Neural cell (in vitro differentiated cells): ENCODE measurements at regions not wholly inside any gene's neighbourhood (a gene's known extent, or its start where the extent isn't known, plus 50 kb on each side); places are given as distances from the start of the nearest gene placed in this dataset.

Experiments used
- H2AFZ ChIP-seq: fragments of 200-600, 300-800 bp; sonication (generic), shearing (Covaris generic); 2 replicates; pipeline ENCODE4 v1.6.0; 2014; ENCODE audit warnings: low read depth, mild to moderate bottlenecking, antibody characterized with exemption, low read length, moderate library complexity
- H3F3A ChIP-seq: fragments of 200-600 bp; shearing (Covaris generic); 2 replicates; pipeline ENCODE4 v1.6.1; 2016; ENCODE audit warnings: mild to moderate bottlenecking, moderate library complexity, mixed read lengths, antibody characterized with exemption, low read length; ENCODE audit not compliant: insufficient read depth, poor library complexity, severe bottlenecking
- H3K27ac ChIP-seq: fragments of 200-600, 300-800 bp; sonication (generic), shearing (Covaris generic); 2 replicates; pipeline ENCODE4 v1.5.1; 2014; ENCODE audit warnings: mild to moderate bottlenecking, low read length, moderate library complexity
- H3K27me3 ChIP-seq: fragments of 300-800, 200-600 bp; sonication (generic), shearing (Covaris generic); 2 replicates; pipeline ENCODE4 v1.6.0; 2014; ENCODE audit warnings: mild to moderate bottlenecking, low read depth, low read length, moderate library complexity; ENCODE audit not compliant: insufficient read depth
- H3K36me3 ChIP-seq: fragments of 300-800, 200-600 bp; sonication (generic), shearing (Covaris generic); 2 replicates; pipeline ENCODE4 v1.5.1; 2014; ENCODE audit warnings: mild to moderate bottlenecking, antibody characterized with exemption, low read length, moderate library complexity; ENCODE audit not compliant: insufficient read depth
- H3K4me2 ChIP-seq: fragments of 300-800, 200-600 bp; sonication (generic), shearing (Covaris generic); 2 replicates; pipeline ENCODE4 v1.6.0; 2014; ENCODE audit warnings: mild to moderate bottlenecking, low read length
- H3K4me3 ChIP-seq: fragments of 300-800, 200-600 bp; sonication (generic), shearing (Covaris generic); 2 replicates; pipeline ENCODE4 v1.5.1; 2014; ENCODE audit warnings: mild to moderate bottlenecking, low read length, moderate library complexity
- H3K79me2 ChIP-seq: fragments of 200-600 bp; shearing (Covaris generic); replicated peaks from 2 replicates; pipeline ENCODE4 v1.6.0; 2014; ENCODE audit warnings: mild to moderate bottlenecking, low read length, moderate library complexity; ENCODE audit not compliant: insufficient read depth
- H3K9ac ChIP-seq: fragments of 300-800, 200-600 bp; sonication (generic), shearing (Covaris generic); 2 replicates; pipeline ENCODE4 v1.6.1; 2016; ENCODE audit warnings: mild to moderate bottlenecking, low read length, mixed read lengths
- H3K9me2 ChIP-seq: fragments of 200-600 bp; shearing (Covaris generic); 2 replicates; pipeline ENCODE4 v1.6.1; 2016; ENCODE audit warnings: mild to moderate bottlenecking, low read length, mixed read lengths; ENCODE audit not compliant: insufficient read depth
- H3K9me3 ChIP-seq: fragments of 200-600, 300-800 bp; sonication (generic), shearing (Covaris generic); 2 replicates; pipeline ENCODE4 v1.6.1; 2016; ENCODE audit warnings: mild to moderate bottlenecking, mixed run types, low read length, moderate library complexity, mixed read lengths
- H4K20me1 ChIP-seq: fragments of 200-600 bp; shearing (Covaris generic); 2 replicates; pipeline ENCODE4 v1.6.1; 2016; ENCODE audit warnings: mild to moderate bottlenecking, mixed run types; ENCODE audit not compliant: insufficient read depth
- EP300 ChIP-seq: fragments of 450-650 bp; conservative IDR thresholded peaks from 2 replicates; pipeline ENCODE4 v1.6.1; 2014; ENCODE audit warnings: antibody characterized with exemption, mild to moderate bottlenecking, moderate library complexity; ENCODE audit not compliant: poor library complexity, severe bottlenecking
- EZH2 ChIP-seq: fragments of 200-600, 300-800 bp; shearing (Covaris generic), sonication (generic); IDR thresholded peaks from 2 replicates; pipeline ENCODE4 v1.6.1; 2014; ENCODE audit warnings: antibody characterized with exemption, low read length, borderline replicate concordance, mild to moderate bottlenecking; ENCODE audit not compliant: insufficient read depth, poor library complexity, severe bottlenecking
- MXI1 ChIP-seq: fragments of 450-650 bp; conservative IDR thresholded peaks from 2 replicates; pipeline ENCODE4 v1.6.1; 2014; ENCODE audit warnings: antibody characterized with exemption, mild to moderate bottlenecking; ENCODE audit not compliant: poor library complexity, severe bottlenecking
- POLR2AphosphoS5 ChIP-seq: IDR thresholded peaks from 2 replicates; pipeline ENCODE4 v1.6.1; 2012
- RAD21 ChIP-seq: fragments of 450-650 bp; conservative IDR thresholded peaks from 2 replicates; pipeline ENCODE4 v1.6.1; 2014; ENCODE audit warnings: antibody characterized with exemption, mild to moderate bottlenecking, moderate library complexity
- SMC3 ChIP-seq: fragments of 450-650 bp; conservative IDR thresholded peaks from 2 replicates; pipeline ENCODE4 v1.6.1; 2014; ENCODE audit warnings: antibody characterized with exemption, mild to moderate bottlenecking, moderate library complexity; ENCODE audit not compliant: poor library complexity
- TAF1 ChIP-seq: IDR thresholded peaks from 2 replicates; pipeline ENCODE4 v1.6.1; 2012; ENCODE audit warnings: low read depth
- TF ChIP-seq, protein P1 (sequence below): IDR thresholded peaks from 2 replicates; pipeline ENCODE4 v1.6.1; 2012; ENCODE audit warnings: borderline replicate concordance
- TF ChIP-seq, protein P2 (sequence below): fragments of 450-650 bp; IDR thresholded peaks from 2 replicates; pipeline ENCODE4 v1.5.1; 2014; ENCODE audit warnings: antibody characterized with exemption, mild to moderate bottlenecking, moderate library complexity; ENCODE audit not compliant: poor library complexity, severe bottlenecking

DNA sequence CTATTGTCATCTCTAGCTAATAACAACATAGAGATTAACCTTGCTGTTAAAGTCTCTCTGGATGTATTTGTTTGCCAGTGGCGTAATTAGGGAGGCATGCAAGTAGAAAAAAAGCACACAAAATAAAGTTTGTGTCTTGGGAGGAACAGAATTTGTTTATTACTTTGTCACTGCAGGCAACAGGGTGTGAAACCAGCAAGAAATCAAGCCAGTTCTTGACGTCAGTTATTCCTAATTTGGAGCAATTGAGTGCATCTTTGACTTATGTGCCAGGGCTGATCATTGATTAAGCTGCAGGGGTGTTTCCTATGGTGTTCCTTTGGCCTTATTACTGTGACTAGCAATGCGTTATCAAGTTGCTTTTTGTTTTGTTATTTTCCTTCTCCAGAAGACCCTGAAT lies 751.0 kb downstream of the KCNA4 start:
- Histone ChIP-seq H3K79me2 (no peaks in the 10 kb centered on the region), H3K27ac (no peak overlapping the region), H3K9me3 (no peaks in the 10 kb centered on the region), H3K9me2 (no peaks in the 10 kb centered on the region), H3K4me3 (no peak overlapping the region), H4K20me1 (no peaks in the 10 kb centered on the region), H3K9ac (no peak overlapping the region), H2AFZ (no peak overlapping the region), H3F3A (no peaks in the 10 kb centered on the region), H3K36me3 (no peaks in the 10 kb centered on the region), H3K27me3 (no peaks in the 10 kb centered on the region), H3K4me2 (no peak overlapping the region)
- no peak for TF ChIP-seq POLR2AphosphoS5
- TF ChIP-seq, protein P1, sequence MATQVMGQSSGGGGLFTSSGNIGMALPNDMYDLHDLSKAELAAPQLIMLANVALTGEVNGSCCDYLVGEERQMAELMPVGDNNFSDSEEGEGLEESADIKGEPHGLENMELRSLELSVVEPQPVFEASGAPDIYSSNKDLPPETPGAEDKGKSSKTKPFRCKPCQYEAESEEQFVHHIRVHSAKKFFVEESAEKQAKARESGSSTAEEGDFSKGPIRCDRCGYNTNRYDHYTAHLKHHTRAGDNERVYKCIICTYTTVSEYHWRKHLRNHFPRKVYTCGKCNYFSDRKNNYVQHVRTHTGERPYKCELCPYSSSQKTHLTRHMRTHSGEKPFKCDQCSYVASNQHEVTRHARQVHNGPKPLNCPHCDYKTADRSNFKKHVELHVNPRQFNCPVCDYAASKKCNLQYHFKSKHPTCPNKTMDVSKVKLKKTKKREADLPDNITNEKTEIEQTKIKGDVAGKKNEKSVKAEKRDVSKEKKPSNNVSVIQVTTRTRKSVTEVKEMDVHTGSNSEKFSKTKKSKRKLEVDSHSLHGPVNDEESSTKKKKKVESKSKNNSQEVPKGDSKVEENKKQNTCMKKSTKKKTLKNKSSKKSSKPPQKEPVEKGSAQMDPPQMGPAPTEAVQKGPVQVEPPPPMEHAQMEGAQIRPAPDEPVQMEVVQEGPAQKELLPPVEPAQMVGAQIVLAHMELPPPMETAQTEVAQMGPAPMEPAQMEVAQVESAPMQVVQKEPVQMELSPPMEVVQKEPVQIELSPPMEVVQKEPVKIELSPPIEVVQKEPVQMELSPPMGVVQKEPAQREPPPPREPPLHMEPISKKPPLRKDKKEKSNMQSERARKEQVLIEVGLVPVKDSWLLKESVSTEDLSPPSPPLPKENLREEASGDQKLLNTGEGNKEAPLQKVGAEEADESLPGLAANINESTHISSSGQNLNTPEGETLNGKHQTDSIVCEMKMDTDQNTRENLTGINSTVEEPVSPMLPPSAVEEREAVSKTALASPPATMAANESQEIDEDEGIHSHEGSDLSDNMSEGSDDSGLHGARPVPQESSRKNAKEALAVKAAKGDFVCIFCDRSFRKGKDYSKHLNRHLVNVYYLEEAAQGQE = no peak
- no peak for TF ChIP-seq MXI1
- no peak for TF ChIP-seq EP300
- TF ChIP-seq, protein P2, sequence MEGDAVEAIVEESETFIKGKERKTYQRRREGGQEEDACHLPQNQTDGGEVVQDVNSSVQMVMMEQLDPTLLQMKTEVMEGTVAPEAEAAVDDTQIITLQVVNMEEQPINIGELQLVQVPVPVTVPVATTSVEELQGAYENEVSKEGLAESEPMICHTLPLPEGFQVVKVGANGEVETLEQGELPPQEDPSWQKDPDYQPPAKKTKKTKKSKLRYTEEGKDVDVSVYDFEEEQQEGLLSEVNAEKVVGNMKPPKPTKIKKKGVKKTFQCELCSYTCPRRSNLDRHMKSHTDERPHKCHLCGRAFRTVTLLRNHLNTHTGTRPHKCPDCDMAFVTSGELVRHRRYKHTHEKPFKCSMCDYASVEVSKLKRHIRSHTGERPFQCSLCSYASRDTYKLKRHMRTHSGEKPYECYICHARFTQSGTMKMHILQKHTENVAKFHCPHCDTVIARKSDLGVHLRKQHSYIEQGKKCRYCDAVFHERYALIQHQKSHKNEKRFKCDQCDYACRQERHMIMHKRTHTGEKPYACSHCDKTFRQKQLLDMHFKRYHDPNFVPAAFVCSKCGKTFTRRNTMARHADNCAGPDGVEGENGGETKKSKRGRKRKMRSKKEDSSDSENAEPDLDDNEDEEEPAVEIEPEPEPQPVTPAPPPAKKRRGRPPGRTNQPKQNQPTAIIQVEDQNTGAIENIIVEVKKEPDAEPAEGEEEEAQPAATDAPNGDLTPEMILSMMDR = no peak

DNA sequence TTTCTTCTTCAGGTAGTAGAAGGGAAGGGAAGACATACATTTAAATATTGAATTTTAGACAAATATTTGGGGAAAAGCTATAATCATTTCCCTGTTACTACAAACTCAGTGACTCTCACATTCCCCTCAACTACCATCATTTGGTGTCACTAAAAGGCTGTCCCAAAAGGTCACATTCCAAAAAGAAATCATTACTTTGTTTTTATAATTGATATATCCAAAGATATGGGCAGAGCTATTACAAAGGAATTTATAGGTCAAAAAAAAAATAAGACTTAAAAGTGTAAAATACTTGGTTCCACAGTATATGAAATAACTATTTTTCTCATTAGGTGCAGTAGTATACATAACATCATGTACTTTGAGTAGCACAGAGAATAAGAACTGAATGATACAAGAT lies 751.4 kb downstream of the KCNA4 start:
- H3F3A ChIP-seq = no peaks in the 10 kb centered on the region
- no peak overlapping the region for H3K9ac ChIP-seq
- H3K79me2 ChIP-seq = no peaks in the 10 kb centered on the region
- H3K27me3 ChIP-seq = no peaks in the 10 kb centered on the region
- no peak for TF ChIP-seq SMC3
- TF ChIP-seq, protein P2 = no peak
- no peak for TF ChIP-seq RAD21
- TF ChIP-seq EP300 = no peak
- no peak for TF ChIP-seq TAF1
- no peak for TF ChIP-seq POLR2AphosphoS5
- TF ChIP-seq EZH2 = no peak
- TF ChIP-seq MXI1 = no peak
- TF ChIP-seq, protein P1 = no peak
- no peak overlapping the region for H2AFZ ChIP-seq
- no peaks in the 10 kb centered on the region for H3K36me3 ChIP-seq
- H3K4me2 ChIP-seq = no peak overlapping the region
- H4K20me1 ChIP-seq = no peaks in the 10 kb centered on the region
- H3K9me3 ChIP-seq = no peaks in the 10 kb centered on the region
- H3K4me3 ChIP-seq = no peak overlapping the region
- H3K9me2 ChIP-seq = no peaks in the 10 kb centered on the region
- H3K27ac ChIP-seq = no peak overlapping the region
